B cell (primary cell): ENCODE measurements at regions not wholly inside any gene's neighbourhood (a gene's known extent, or its start where the extent isn't known, plus 50 kb on each side); places are given as distances from the start of the nearest gene placed in this dataset.

Experiments used
- CTCF ChIP-seq: fragments of 200-600 bp; IDR thresholded peaks from one replicate; pipeline ENCODE4 v1.8.0; 2022; ENCODE audit warnings: antibody characterized with exemption, mild to moderate bottlenecking
- EZH2 ChIP-seq: IDR thresholded peaks from 2 replicates; pipeline ENCODE4 v1.6.1; 2012; ENCODE audit warnings: borderline replicate concordance, low read depth, mild to moderate bottlenecking, moderate library complexity, low read length; ENCODE audit not compliant: insufficient read depth, poor library complexity, severe bottlenecking

- no peak for TF ChIP-seq CTCF
- no peak for TF ChIP-seq EZH2
Measured at GRCh38 chr18:60249388-60249787, 123.2 kb downstream of the MC4R start.
